IMR-90 (cell line): ENCODE measurements at regions not wholly inside any gene's neighbourhood (a gene's known extent, or its start where the extent isn't known, plus 50 kb on each side); places are given as distances from the start of the nearest gene placed in this dataset.

ENCODE experiments used
- ATAC-seq: fragments of 200-7000 bp; cut with Tn5 transposase; 2 replicates; pipeline ENCODE4 v1.9.1; 2020; ENCODE audit warnings: low read depth, mild to moderate bottlenecking, moderate library complexity
- BruUV-seq: library from RNA; stranded (reverse); fragments of 400-500 nt; replicated peaks from 2 replicates; lab custom pipeline; 2021; lab: Mats Ljungman, UMichigan
- CTCF ChIA-PET: fragments of 300-600 bp; formaldehyde crosslinking; extraction: SDS; loops from one replicate; lab custom pipeline; 2021; ENCODE audit warnings: antibody characterized with exemption; lab: Yijun Ruan, JAX
- POLR2A ChIA-PET: fragments of 300-600 bp; sonication (Branson Sonifier 250); formaldehyde crosslinking; loops from one replicate; lab custom pipeline; 2022; ENCODE audit warnings: antibody characterized with exemption; ENCODE audit not compliant: unreplicated experiment; lab: Charles Lee
- DNase-seq: peaks from one replicate; pipeline ENCODE4 v3.0.0; 2013
- H2AFZ ChIP-seq: replicated peaks from 2 replicates; pipeline ENCODE3; 2013; ENCODE audit warnings: low read length, mild to moderate bottlenecking; ENCODE audit not compliant: poor library complexity
- H2AK5ac ChIP-seq: 2 replicates; pipeline ENCODE4 v1.6.1; 2013; ENCODE audit warnings: low read depth, low read length, inconsistent platforms
- H2AK9ac ChIP-seq: replicated peaks from 2 replicates; pipeline ENCODE3; 2013; ENCODE audit warnings: mild to moderate bottlenecking, low read depth, low read length, moderate library complexity; ENCODE audit not compliant: poor library complexity
- H2BK120ac ChIP-seq: 2 replicates; pipeline ENCODE4 v1.6.1; 2013; ENCODE audit warnings: low read depth, low read length, inconsistent platforms
- H2BK15ac ChIP-seq: 3 replicates; pipeline ENCODE4 v1.6.1; 2013; ENCODE audit warnings: low read depth, low read length, inconsistent platforms
- H2BK20ac ChIP-seq: 2 replicates; pipeline ENCODE4 v1.6.1; 2013; ENCODE audit warnings: low read depth, mild to moderate bottlenecking, inconsistent platforms, low read length, moderate library complexity
- H2BK5ac ChIP-seq: 2 replicates; pipeline ENCODE4 v1.6.1; 2013; ENCODE audit warnings: mild to moderate bottlenecking, low read depth, low read length, inconsistent platforms; ENCODE audit not compliant: poor library complexity, severe bottlenecking
- H3K14ac ChIP-seq: replicated peaks from 2 replicates; pipeline ENCODE4 v1.6.1; 2013; ENCODE audit warnings: low read depth, low read length, inconsistent platforms
- H3K18ac ChIP-seq: 2 replicates; pipeline ENCODE4 v1.6.1; 2013; ENCODE audit warnings: low read depth, low read length, control low read depth
- H3K23ac ChIP-seq: 2 replicates; pipeline ENCODE4 v1.6.1; 2013; ENCODE audit warnings: low read depth, low read length, inconsistent platforms
- H3K27ac ChIP-seq: 2 replicates; pipeline ENCODE4 v1.5.1; 2013; ENCODE audit warnings: mild to moderate bottlenecking, control low read depth, low read length; ENCODE audit not compliant: insufficient read depth
- H3K27me3 ChIP-seq: 2 replicates; pipeline ENCODE4 v1.6.1; 2013; ENCODE audit warnings: low read length; ENCODE audit not compliant: control insufficient read depth, insufficient read depth
- H3K36me3 ChIP-seq: 2 replicates; pipeline ENCODE4 v1.6.1; 2013; ENCODE audit warnings: low read length, mixed read lengths; ENCODE audit not compliant: control insufficient read depth, insufficient read depth
- H3K4ac ChIP-seq: 2 replicates; pipeline ENCODE4 v1.6.1; 2013; ENCODE audit warnings: low read depth, low read length, inconsistent platforms
- H3K4me1 ChIP-seq: 2 replicates; pipeline ENCODE4 v1.6.1; 2013; ENCODE audit warnings: low read length, mixed read lengths; ENCODE audit not compliant: control insufficient read depth, insufficient read depth
- H3K4me2 ChIP-seq: 2 replicates; pipeline ENCODE4 v1.6.1; 2013; ENCODE audit warnings: low read depth, mild to moderate bottlenecking, control low read depth, low read length, moderate library complexity
- H3K4me3 ChIP-seq: 2 replicates; pipeline ENCODE4 v1.5.1; 2013; ENCODE audit warnings: low read depth, mild to moderate bottlenecking, control low read depth, low read length, moderate library complexity; ENCODE audit not compliant: insufficient read depth
- H3K56ac ChIP-seq: 2 replicates; pipeline ENCODE4 v1.6.1; 2013; ENCODE audit warnings: low read length, inconsistent platforms; ENCODE audit not compliant: insufficient read depth; ENCODE audit errors: extremely low read depth
- H3K79me1 ChIP-seq, 2 experiments: 2 replicates each; pipeline ENCODE4 v1.6.1; 2013; ENCODE audit warnings: low read length in 2 of 2, inconsistent platforms in 1 of 2, low read depth in 1 of 2
- H3K9ac ChIP-seq: 2 replicates; pipeline ENCODE4 v1.6.1; 2013; ENCODE audit warnings: low read depth, low read length, control low read depth
- H3K9me1 ChIP-seq: 2 replicates; pipeline ENCODE4 v1.6.1; 2013; ENCODE audit warnings: low read length, inconsistent platforms; ENCODE audit not compliant: insufficient read depth
- H3K9me3 ChIP-seq: 2 replicates; pipeline ENCODE4 v1.6.1; 2013; ENCODE audit warnings: low read length; ENCODE audit not compliant: control insufficient read depth, insufficient read depth
- H4K20me1 ChIP-seq: 2 replicates; pipeline ENCODE4 v1.6.1; 2013; ENCODE audit warnings: low read length, inconsistent platforms; ENCODE audit not compliant: insufficient read depth
- H4K5ac ChIP-seq: 2 replicates; pipeline ENCODE4 v1.6.1; 2013; ENCODE audit warnings: mild to moderate bottlenecking, low read depth, low read length, control low read depth
- H4K8ac ChIP-seq, 2 experiments: 2 replicates each; pipeline ENCODE4 v1.6.1; 2013; ENCODE audit warnings: low read depth in 2 of 2, low read length in 2 of 2, control low read depth in 1 of 2, inconsistent platforms in 1 of 2
- H4K91ac ChIP-seq: 2 replicates; pipeline ENCODE4 v1.6.1; 2013; ENCODE audit warnings: low read depth, low read length, inconsistent platforms; ENCODE audit not compliant: insufficient read depth
- CTCF ChIP-seq: conservative IDR thresholded peaks from 2 replicates; pipeline ENCODE4 v1.5.1; 2012; ENCODE audit warnings: mild to moderate bottlenecking, low read depth, low read length, improper control_type of control experiment
- USF2 ChIP-seq: fragments of 150-350 bp; IDR thresholded peaks from 2 replicates; pipeline ENCODE4 v1.6.1; 2017; ENCODE audit warnings: mild to moderate bottlenecking, antibody characterized with exemption, low read length, low read depth
- WGBS, 2 experiments: methylation state at CpG; one replicate each; pipeline versions ENCODE4 v1.1.5 to v1.1.7; 2013; ENCODE audit warnings: missing lambda C conversion rate in 2 of 2; ENCODE audit not compliant: insufficient read length in 1 of 2; ENCODE audit errors: extremely low coverage in 2 of 2; 5-methylcytosine and 5-hydroxymethylcytosine counted together
- dilution Hi-C: fragments of 300-500 bp; cut with HindIII; formaldehyde crosslinking; loops from one replicate; pipeline ENCODE4 v1.14.3; 2018; ENCODE audit warnings: low sequenced_read_pairs; ENCODE audit not compliant: unreplicated experiment
- in situ Hi-C: fragments of 300-500 bp; cut with MboI; formaldehyde crosslinking; loops from 3 replicates; pipeline ENCODE4 v1.14.3; 2019; ENCODE audit warnings: low sequenced_read_pairs, inconsistent platforms, mixed read lengths
- intact Hi-C: fragments of 100-400 bp; cut with micrococcal nuclease; formaldehyde crosslinking; loops from 2 replicates; pipeline ENCODE4 v1.10.0; 2022

- Histone ChIP-seq H3K27ac (no peak overlapping the region), H2AK5ac (no peak overlapping the region), H3K27me3 (no peaks in the 10 kb centered on the region), H3K9me3 (peaks cover 7% of the 10 kb centered on the region), H4K8ac (no peak overlapping the region), H3K9ac (no peak overlapping the region), H4K20me1 (no peaks in the 10 kb centered on the region), H3K9me1 (no peaks in the 10 kb centered on the region), H3K4me2 (no peak overlapping the region), H2BK20ac (no peak overlapping the region), H3K4ac (no peak overlapping the region), H3K23ac (no peak overlapping the region), H4K5ac (no peak overlapping the region), H4K91ac (no peak overlapping the region), H3K79me1 (no peaks in the 10 kb centered on the region), H2BK5ac (no peak overlapping the region), H2AFZ (no peak overlapping the region), H2BK15ac (no peak overlapping the region), H3K4me1 (no peaks in the 10 kb centered on the region), H3K56ac (no peak overlapping the region), H2BK120ac (no peak overlapping the region), H3K18ac (no peak overlapping the region), H3K4me3 (no peak overlapping the region), H3K36me3 (no peaks in the 10 kb centered on the region), H3K14ac (no peak overlapping the region), H2AK9ac (no peak overlapping the region)
- no CpG with 5 or more reads among the region's 1 CpG for WGBS, 2 experiments
- BruUV-seq = no TSS peak
- ATAC-seq = no peak
- ChIA-PET POLR2A (no interaction called here), CTCF (no interaction called here)
- dilution Hi-C loops = no loop called here
- intact Hi-C loops = no loop called here
- TF ChIP-seq CTCF (no peak), USF2 (no peak)
- DNase-seq = no peak
- in situ Hi-C loops = no loop called here
These were observed 352.8 kb upstream of the EPHA5 start for GRCh38 chr4:66023061-66023460.
